Endodermal cell (in vitro differentiated cells): ENCODE measurements at regions not wholly inside any gene's neighbourhood (a gene's known extent, or its start where the extent isn't known, plus 50 kb on each side); places are given as distances from the start of the nearest gene placed in this dataset.

Experiments used
- DNase-seq: peaks from one replicate; pipeline ENCODE4 v3.0.0-alpha.2; 2017
- H3K27ac ChIP-seq: 2 replicates; pipeline ENCODE4 v1.5.1; 2013; ENCODE audit warnings: mild to moderate bottlenecking, low read depth, low read length, moderate library complexity
- H3K27me3 ChIP-seq: 2 replicates; pipeline ENCODE4 v1.6.1; 2013; ENCODE audit warnings: mild to moderate bottlenecking, low read length, moderate library complexity; ENCODE audit not compliant: insufficient read depth, control insufficient read depth, poor library complexity, severe bottlenecking
- H3K36me3 ChIP-seq: 2 replicates; pipeline ENCODE4 v1.7.0; 2013; ENCODE audit warnings: mild to moderate bottlenecking, low read length, moderate library complexity; ENCODE audit not compliant: control insufficient read depth, insufficient read depth
- H3K4me1 ChIP-seq: one replicate; pipeline ENCODE4 v1.7.0; 2013; ENCODE audit warnings: low read length; ENCODE audit not compliant: control insufficient read depth, insufficient read depth
- H3K4me3 ChIP-seq: 2 replicates; pipeline ENCODE4 v1.5.1; 2013; ENCODE audit warnings: mild to moderate bottlenecking, low read length, moderate library complexity
- H3K9ac ChIP-seq: 2 replicates; pipeline ENCODE4 v1.6.1; 2013; ENCODE audit warnings: mild to moderate bottlenecking, low read length, moderate library complexity; ENCODE audit not compliant: poor library complexity, severe bottlenecking; ENCODE audit errors: extremely low read depth
- H3K9me3 ChIP-seq: 2 replicates; pipeline ENCODE4 v1.6.1; 2013; ENCODE audit warnings: mild to moderate bottlenecking, low read length, moderate library complexity; ENCODE audit not compliant: control insufficient read depth
- H3K27ac Mint-ChIP-seq: 2 replicates; pipeline ENCODE4 v1.8.0; 2020; ENCODE audit warnings: mixed read lengths
- H3K27me3 Mint-ChIP-seq: 2 replicates; pipeline ENCODE4 v1.8.0; 2021; ENCODE audit warnings: mild to moderate bottlenecking, mixed read lengths; ENCODE audit not compliant: insufficient read depth
- H3K36me3 Mint-ChIP-seq: 2 replicates; pipeline ENCODE4 v1.8.0; 2020; ENCODE audit warnings: low read depth, mixed read lengths
- H3K4me1 Mint-ChIP-seq: 2 replicates; pipeline ENCODE4 v1.8.0; 2020; ENCODE audit warnings: mixed read lengths
- H3K4me3 Mint-ChIP-seq: 2 replicates; pipeline ENCODE4 v1.8.0; 2020; ENCODE audit warnings: mild to moderate bottlenecking, moderate library complexity, mixed read lengths
- H3K9me3 Mint-ChIP-seq: 2 replicates; pipeline ENCODE4 v1.8.0; 2020; ENCODE audit warnings: mild to moderate bottlenecking, mixed read lengths
- WGBS, 2 experiments: methylation state at CpG; one replicate each; pipeline versions ENCODE4 v1.1.5 to v1.1.7; 2013; ENCODE audit warnings: missing lambda C conversion rate in 2 of 2, mixed read lengths in 1 of 2; ENCODE audit not compliant: insufficient coverage in 1 of 2, insufficient read length in 1 of 2; 5-methylcytosine and 5-hydroxymethylcytosine counted together
- TF ChIP-seq, protein P1 (sequence below): fragments of 200-600 bp; sonication (generic); conservative IDR thresholded peaks from 2 replicates; pipeline ENCODE4 v1.5.0; 2021; ENCODE audit warnings: antibody characterized with exemption, mild to moderate bottlenecking

DNA sequence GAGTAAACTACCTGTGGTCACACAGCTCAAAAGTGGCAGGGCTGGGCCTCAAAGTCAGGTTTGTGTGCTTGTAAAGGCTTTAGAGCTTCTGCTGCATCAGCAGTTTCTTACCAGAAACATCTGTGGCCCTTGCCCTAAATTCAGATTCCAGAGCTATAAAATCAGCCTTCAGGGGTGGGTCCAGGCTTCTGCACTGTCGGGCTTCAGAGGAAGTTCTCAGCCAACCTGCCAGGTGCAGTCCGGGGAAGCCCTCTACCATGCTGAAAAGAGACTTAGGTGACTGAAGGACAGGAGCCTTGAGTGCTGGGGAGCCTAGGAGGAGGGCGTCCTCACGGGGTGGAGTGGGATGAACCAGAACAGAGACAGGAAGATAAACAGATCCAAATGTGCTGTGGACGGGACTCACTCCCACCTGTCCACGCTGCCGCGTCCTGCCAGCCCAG is 69.9 kb upstream of the HS6ST1 start:
- peaks cover 14% of the 10 kb centered on the region for H3K4me1 Mint-ChIP-seq
- no peak overlapping the region for H3K9ac ChIP-seq
- TF ChIP-seq, protein P1, sequence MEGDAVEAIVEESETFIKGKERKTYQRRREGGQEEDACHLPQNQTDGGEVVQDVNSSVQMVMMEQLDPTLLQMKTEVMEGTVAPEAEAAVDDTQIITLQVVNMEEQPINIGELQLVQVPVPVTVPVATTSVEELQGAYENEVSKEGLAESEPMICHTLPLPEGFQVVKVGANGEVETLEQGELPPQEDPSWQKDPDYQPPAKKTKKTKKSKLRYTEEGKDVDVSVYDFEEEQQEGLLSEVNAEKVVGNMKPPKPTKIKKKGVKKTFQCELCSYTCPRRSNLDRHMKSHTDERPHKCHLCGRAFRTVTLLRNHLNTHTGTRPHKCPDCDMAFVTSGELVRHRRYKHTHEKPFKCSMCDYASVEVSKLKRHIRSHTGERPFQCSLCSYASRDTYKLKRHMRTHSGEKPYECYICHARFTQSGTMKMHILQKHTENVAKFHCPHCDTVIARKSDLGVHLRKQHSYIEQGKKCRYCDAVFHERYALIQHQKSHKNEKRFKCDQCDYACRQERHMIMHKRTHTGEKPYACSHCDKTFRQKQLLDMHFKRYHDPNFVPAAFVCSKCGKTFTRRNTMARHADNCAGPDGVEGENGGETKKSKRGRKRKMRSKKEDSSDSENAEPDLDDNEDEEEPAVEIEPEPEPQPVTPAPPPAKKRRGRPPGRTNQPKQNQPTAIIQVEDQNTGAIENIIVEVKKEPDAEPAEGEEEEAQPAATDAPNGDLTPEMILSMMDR, result no peak
- H3K4me3 Mint-ChIP-seq, result no peak overlapping the region
- no peaks in the 10 kb centered on the region for H3K9me3 Mint-ChIP-seq
- no peak overlapping the region for H3K27ac Mint-ChIP-seq
- peaks cover 4% of the 10 kb centered on the region for H3K27me3 Mint-ChIP-seq
- no peaks in the 10 kb centered on the region for H3K36me3 Mint-ChIP-seq
- H3K9me3 ChIP-seq, result no peaks in the 10 kb centered on the region
- no peaks in the 10 kb centered on the region for H3K4me1 ChIP-seq
- no peak overlapping the region for H3K27ac ChIP-seq
- H3K36me3 ChIP-seq, result no peaks in the 10 kb centered on the region
- 88 to 92% methylated on average over 6 to 8 of the region's 8 CpGs for WGBS, 2 experiments
- peak; percentile 49 for DNase-seq
- no peak overlapping the region for H3K4me3 ChIP-seq
- no peaks in the 10 kb centered on the region for H3K27me3 ChIP-seq

DNA sequence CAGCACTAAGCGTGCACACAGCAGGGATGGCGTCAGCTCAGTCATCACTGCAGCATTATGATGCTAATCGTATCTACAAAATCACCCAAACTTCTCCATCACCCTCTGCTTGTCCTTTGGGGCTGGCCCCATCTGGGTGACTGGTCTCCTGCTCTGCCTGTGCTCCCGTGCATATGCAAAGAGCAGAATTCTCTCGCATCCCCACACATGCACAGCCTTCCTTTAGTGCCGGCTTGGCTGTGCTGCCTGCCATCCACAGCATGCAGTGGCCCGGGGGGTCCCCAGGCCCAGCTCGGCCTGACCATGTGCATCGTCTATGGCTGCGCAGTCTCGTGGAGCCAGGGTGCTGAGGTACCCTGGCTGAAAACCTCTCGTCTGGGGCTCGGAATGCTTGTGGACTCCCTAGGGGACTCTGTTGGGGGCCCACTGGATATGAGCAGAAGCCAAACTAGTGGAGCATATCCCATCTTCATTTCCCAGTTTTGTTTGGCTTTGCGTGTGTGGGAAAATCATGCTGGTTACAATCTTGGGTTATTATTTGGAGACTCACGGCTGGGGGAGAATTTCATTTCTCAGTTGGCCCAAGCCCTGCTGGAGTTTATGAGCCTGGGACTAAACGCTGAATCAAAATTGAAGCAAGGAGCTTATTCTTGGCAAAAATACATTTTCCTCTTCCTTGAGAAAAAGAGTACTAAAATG is 70.9 kb upstream of the HS6ST1 start:
- no peak overlapping the region for H3K4me3 ChIP-seq
- peak; percentile 46 for DNase-seq
- Mint-ChIP-seq H3K4me1 (peaks cover 20% of the 10 kb centered on the region), H3K4me3 (no peak overlapping the region), H3K27me3 (peaks cover 1% of the 10 kb centered on the region), H3K36me3 (no peaks in the 10 kb centered on the region), H3K9me3 (no peaks in the 10 kb centered on the region), H3K27ac (no peak overlapping the region)
- no peaks in the 10 kb centered on the region for H3K27me3 ChIP-seq
- H3K27ac ChIP-seq, result no peak overlapping the region
- H3K9ac ChIP-seq, result no peak overlapping the region
- no peaks in the 10 kb centered on the region for H3K9me3 ChIP-seq
- H3K4me1 ChIP-seq, result peaks cover 2% of the 10 kb centered on the region
- H3K36me3 ChIP-seq, result no peaks in the 10 kb centered on the region
- TF ChIP-seq, protein P1, result no peak
- WGBS, 2 experiments, result 88 to 90% methylated on average over 7 to 16 of the region's 16 CpGs

DNA sequence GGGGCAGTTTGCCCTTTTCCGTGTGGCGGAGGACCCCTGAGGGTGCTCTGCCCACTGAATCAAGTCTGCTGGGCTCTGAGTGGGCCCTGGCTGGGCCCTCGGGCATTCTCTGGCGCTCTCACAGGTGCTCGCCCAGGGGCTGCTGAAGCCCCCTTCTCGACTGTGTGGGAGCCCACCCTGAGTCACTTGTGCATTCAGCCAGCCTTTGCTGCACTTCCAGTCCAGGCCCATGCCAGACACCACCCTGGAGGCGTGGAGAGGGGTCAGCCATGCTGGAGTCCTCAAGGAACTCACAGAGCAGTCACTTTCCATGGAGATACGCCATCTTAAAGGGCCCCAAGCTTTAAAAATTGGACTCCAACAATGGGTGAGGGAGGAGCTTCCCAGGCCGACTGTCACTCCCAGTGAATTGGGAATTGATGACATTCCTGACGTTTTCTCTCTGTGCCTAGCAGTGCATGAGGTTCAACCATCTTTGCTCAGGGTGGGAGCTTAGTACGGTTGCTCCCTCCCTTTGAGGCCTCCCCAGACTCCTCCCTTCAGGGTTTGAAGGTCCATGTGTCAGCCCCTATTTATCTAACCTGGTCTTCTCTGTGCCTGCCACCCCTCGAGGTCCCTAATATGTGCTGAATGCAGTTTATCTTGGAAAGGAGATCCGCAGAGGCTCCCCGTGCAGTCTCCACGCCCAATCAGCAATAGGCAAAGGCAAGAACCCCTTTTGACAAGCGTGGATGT is 71.8 kb upstream of the HS6ST1 start:
- no peaks in the 10 kb centered on the region for H3K36me3 Mint-ChIP-seq
- TF ChIP-seq, protein P1, result no peak
- Histone ChIP-seq H3K27me3 (no peaks in the 10 kb centered on the region), H3K4me3 (no peak overlapping the region), H3K36me3 (no peaks in the 10 kb centered on the region), H3K9ac (no peak overlapping the region), H3K4me1 (peaks cover 2% of the 10 kb centered on the region), H3K9me3 (no peaks in the 10 kb centered on the region), H3K27ac (no peak overlapping the region)
- no peak overlapping the region for H3K27ac Mint-ChIP-seq
- no peaks in the 10 kb centered on the region for H3K9me3 Mint-ChIP-seq
- no peak overlapping the region for H3K4me3 Mint-ChIP-seq
- H3K4me1 Mint-ChIP-seq, result peaks cover 26% of the 10 kb centered on the region
- peaks cover 1% of the 10 kb centered on the region for H3K27me3 Mint-ChIP-seq
- peak; percentile 44 for DNase-seq
- WGBS, 2 experiments, result 77 to 90% methylated on average over 7 to 16 of the region's 16 CpGs
